ENCODE measurements at regions not wholly inside any gene's neighbourhood (a gene's known extent, or its start where the extent isn't known, plus 50 kb on each side); places are given as distances from the start of the nearest gene placed in this dataset.

DNA sequence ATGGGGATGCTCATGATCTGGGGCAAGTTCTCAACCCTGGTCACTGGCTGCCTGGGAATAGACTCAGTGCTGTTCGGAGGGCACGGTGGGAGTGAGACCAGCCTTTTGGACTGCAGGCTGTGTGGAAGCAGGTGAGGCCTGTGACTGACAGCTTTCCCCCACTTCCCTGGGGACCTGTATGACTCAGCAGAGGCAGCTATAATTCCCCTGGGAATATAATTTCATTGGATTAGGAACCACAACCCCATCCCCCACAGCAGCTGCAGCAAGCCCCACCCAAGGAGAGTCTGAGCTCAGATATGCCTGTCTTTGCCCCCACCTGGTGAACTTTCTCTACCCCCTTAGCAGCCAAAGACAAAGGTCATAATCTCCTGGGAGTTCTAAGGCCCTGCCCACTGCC is 408.6 kb downstream of the PPP3CA start:
- ChIA-PET POLR2A (no interaction called here), CTCF (no interaction called here)
- no peak for DNase-seq (ENCODE audit: low read depth, low spot score)
- TF ChIP-seq, protein P1, sequence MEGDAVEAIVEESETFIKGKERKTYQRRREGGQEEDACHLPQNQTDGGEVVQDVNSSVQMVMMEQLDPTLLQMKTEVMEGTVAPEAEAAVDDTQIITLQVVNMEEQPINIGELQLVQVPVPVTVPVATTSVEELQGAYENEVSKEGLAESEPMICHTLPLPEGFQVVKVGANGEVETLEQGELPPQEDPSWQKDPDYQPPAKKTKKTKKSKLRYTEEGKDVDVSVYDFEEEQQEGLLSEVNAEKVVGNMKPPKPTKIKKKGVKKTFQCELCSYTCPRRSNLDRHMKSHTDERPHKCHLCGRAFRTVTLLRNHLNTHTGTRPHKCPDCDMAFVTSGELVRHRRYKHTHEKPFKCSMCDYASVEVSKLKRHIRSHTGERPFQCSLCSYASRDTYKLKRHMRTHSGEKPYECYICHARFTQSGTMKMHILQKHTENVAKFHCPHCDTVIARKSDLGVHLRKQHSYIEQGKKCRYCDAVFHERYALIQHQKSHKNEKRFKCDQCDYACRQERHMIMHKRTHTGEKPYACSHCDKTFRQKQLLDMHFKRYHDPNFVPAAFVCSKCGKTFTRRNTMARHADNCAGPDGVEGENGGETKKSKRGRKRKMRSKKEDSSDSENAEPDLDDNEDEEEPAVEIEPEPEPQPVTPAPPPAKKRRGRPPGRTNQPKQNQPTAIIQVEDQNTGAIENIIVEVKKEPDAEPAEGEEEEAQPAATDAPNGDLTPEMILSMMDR (IDR thresholded peaks at IDR 0.05; ENCODE audit: insufficient read depth, low read length, missing control alignments), result no peak
- H3K4me3 ChIP-seq (ENCODE audit: low read depth, low read length), result no peak overlapping the region

DNA sequence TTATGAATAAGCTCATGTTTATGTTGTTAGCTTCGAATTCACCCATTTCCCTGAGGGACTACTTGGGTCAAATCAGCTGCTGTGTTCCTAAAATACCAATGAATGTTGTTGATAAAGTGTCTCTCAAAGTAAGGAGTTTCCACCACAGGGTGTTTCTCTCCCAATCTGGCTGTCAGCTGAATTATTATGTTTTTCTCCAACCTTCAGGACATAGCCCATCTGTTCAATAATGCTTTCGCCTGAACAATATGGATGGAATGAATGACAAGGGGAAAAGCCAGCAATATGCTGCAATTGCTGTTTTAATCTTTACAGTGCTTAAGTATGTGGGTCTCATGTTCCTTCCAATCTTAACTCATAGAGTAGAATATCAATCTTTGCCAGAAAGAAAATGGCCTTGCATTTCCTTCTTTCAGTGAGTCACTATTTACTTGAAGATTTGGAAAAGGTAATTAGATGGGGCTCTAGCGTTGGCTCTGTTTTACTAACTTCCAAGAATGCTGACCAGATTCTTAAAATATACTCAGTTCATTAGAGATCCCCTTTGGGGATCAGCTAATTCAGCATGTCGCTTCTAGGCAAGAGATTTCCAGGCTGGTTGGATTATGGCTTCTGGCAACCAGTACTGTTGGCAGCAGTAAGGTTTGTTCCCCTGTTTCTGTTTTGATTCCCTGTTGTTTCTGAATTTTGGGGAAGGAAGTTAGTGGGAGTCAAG is 410.5 kb downstream of the PPP3CA start:
- POLR2A ChIA-PET, result no interaction called here
- CTCF ChIA-PET, result no interaction called here
- TF ChIP-seq, protein P1 (IDR thresholded peaks at IDR 0.05; ENCODE audit: insufficient read depth, low read length, missing control alignments), result no peak
- H3K4me3 ChIP-seq (ENCODE audit: low read depth, low read length), result no peak overlapping the region
- no peak for DNase-seq (ENCODE audit: low read depth, low spot score)

GRCh38 chr4:100935090-100935489 is 412.2 kb downstream of the PPP3CA start:
- POLR2A ChIA-PET, result no interaction called here
- H3K4me3 ChIP-seq (ENCODE audit: low read depth, low read length), result no peak overlapping the region
- DNase-seq (ENCODE audit: low read depth, low spot score), result no peak
- TF ChIP-seq, protein P1 (IDR thresholded peaks at IDR 0.05; ENCODE audit: insufficient read depth, low read length, missing control alignments), result peak; percentile 25
- CTCF ChIA-PET, result interaction anchor here (1.1 kb wide), 1 partner anchor 18 kb away, joined by 3 read pairs; no protein-coding TSS in a partner anchor

DNA sequence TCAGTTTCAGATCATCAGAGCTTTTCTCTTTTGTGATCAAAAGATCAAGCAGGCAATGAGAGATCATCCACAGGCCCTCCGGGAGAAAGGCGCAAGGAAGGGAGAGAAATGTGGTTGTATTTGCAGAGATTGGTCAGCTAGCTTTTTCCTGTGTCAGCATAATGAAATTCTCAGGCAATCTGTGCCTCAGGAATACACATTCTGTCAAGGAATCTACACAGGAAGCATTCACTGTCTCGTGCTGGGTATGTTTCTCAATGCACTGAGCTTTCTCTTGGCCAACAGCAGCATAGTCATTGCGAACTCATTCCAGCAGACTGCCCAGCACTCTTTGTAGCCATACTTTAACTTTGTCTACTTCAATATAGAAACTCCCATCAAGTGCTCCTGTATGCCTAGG is 413.7 kb downstream of the PPP3CA start:
- CTCF ChIA-PET, result no interaction called here
- no peak for DNase-seq (ENCODE audit: low read depth, low spot score)

GRCh38 chr4:100929758-100930157 is 411.9 kb upstream of the EMCN start:
- DNase-seq (ENCODE audit: low read depth, low spot score), result no peak
- TF ChIP-seq, protein P1 (IDR thresholded peaks at IDR 0.05; ENCODE audit: insufficient read depth, low read length, missing control alignments), result no peak
- ChIA-PET POLR2A (no interaction called here), CTCF (no interaction called here)
- H3K4me3 ChIP-seq (ENCODE audit: low read depth, low read length), result no peak overlapping the region

More for the DNA sequence above, 413.7 kb downstream of the PPP3CA start:
- TF ChIP-seq, protein P1 (IDR thresholded peaks at IDR 0.05; ENCODE audit: insufficient read depth, low read length, missing control alignments), result no peak
- no peak overlapping the region for H3K4me3 ChIP-seq (ENCODE audit: low read depth, low read length)
- POLR2A ChIA-PET, result no interaction called here

- H3K4me3 ChIP-seq (ENCODE audit: low read depth, low read length), result no peak overlapping the region
- POLR2A ChIA-PET, result no interaction called here
- TF ChIP-seq, protein P1 (IDR thresholded peaks at IDR 0.05; ENCODE audit: insufficient read depth, low read length, missing control alignments), result no peak
- CTCF ChIA-PET, result no interaction called here
- no peak for DNase-seq (ENCODE audit: low read depth, low spot score)
Observed at GRCh38 chr4:100929135-100929534, 411.3 kb upstream of the EMCN start.
